ENCODE measurements at regions not wholly inside any gene's neighbourhood (a gene's known extent, or its start where the extent isn't known, plus 50 kb on each side); places are given as distances from the start of the nearest gene placed in this dataset.

DNA sequence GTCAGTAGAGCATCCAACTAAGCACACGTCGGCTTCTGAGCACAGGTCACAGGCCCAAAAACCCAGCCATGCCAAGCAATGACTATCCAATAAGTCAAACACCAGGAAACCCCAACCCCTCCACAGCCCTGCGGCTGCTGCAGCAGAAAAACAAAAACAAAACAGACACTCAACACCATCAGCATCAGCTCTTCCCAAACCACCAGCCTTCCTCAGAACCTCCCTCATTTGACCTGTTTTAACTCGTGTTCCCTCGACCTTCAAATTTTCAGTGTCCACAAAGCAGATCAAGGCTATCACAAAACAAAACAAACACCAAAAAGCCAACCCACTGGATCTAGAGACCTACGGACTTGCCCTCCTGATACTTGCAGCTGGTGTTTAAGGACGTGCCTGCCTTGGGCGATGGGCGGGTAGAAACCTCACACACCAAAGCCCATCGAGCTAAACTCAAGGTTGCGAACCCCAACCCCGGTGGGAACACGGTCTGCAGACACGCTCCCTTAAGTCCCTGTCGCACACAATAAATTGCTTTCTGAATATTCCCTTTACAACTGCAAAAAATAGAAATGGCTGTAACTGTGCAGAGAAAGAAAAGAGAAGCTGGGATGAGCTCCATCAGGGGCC, 247.1 kb upstream of the ANKRD55 start:
- TF ChIP-seq CTCF (IDR thresholded peaks at IDR 0.05; ENCODE audit: insufficient read depth, low read length) (no peak), GABPA (IDR thresholded peaks at IDR 0.05; ENCODE audit: low read depth) (no peak), POLR2AphosphoS5 (IDR thresholded peaks at IDR 0.05; ENCODE audit: low read depth) (no peak), SPI1 (IDR thresholded peaks at IDR 0.05; ENCODE audit: borderline replicate concordance, low read depth) (no peak)
- TF ChIP-seq, protein P1, sequence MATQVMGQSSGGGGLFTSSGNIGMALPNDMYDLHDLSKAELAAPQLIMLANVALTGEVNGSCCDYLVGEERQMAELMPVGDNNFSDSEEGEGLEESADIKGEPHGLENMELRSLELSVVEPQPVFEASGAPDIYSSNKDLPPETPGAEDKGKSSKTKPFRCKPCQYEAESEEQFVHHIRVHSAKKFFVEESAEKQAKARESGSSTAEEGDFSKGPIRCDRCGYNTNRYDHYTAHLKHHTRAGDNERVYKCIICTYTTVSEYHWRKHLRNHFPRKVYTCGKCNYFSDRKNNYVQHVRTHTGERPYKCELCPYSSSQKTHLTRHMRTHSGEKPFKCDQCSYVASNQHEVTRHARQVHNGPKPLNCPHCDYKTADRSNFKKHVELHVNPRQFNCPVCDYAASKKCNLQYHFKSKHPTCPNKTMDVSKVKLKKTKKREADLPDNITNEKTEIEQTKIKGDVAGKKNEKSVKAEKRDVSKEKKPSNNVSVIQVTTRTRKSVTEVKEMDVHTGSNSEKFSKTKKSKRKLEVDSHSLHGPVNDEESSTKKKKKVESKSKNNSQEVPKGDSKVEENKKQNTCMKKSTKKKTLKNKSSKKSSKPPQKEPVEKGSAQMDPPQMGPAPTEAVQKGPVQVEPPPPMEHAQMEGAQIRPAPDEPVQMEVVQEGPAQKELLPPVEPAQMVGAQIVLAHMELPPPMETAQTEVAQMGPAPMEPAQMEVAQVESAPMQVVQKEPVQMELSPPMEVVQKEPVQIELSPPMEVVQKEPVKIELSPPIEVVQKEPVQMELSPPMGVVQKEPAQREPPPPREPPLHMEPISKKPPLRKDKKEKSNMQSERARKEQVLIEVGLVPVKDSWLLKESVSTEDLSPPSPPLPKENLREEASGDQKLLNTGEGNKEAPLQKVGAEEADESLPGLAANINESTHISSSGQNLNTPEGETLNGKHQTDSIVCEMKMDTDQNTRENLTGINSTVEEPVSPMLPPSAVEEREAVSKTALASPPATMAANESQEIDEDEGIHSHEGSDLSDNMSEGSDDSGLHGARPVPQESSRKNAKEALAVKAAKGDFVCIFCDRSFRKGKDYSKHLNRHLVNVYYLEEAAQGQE (IDR thresholded peaks at IDR 0.05; ENCODE audit: insufficient replicate concordance, low read depth): no peak

Data from HL-60 (cell line).